Coronary artery (tissue), 2 donors: ENCODE measurements at regions not wholly inside any gene's neighbourhood (a gene's known extent, or its start where the extent isn't known, plus 50 kb on each side); places are given as distances from the start of the nearest gene placed in this dataset.
"Not testable (repeated sequence)": the region's sequence is repeated elsewhere in the genome, so short reads cannot be mapped to it uniquely, and the experiment has no call there.

Source experiments
- DNase-seq: peaks from one replicate; pipeline ENCODE4 v3.0.0-alpha.2; 2017; ENCODE audit warnings: low spot score
- H3K27ac ChIP-seq, 2 donors: fragments of 200-600 bp; sonication (generic); one replicate each; pipeline ENCODE4 v1.5.1; 2016 to 2019
- H3K4me3 ChIP-seq: fragments of 200-600 bp; sonication (generic); 2 replicates; pipeline ENCODE4 v1.5.1; 2016; ENCODE audit warnings: mild to moderate bottlenecking, moderate library complexity
- CTCF ChIP-seq: fragments of 200-600 bp; sonication (generic); IDR thresholded peaks from one replicate; pipeline ENCODE4 v1.5.1; 2019; ENCODE audit warnings: antibody characterized with exemption

GRCh38 chr11:16536513-16536912 is 180.2 kb upstream of the SOX6 start:
- no peak for DNase-seq
- no peak overlapping the region for H3K4me3 ChIP-seq
- no peak overlapping the region for H3K27ac ChIP-seq
- no peak for TF ChIP-seq CTCF

- DNase-seq, result no peak
- Histone ChIP-seq H3K4me3 (no peak overlapping the region), H3K27ac (peak overlapping the region; percentile 37 to 41)
- TF ChIP-seq CTCF, result no peak
Observed at GRCh38 chr11:16528639-16529038, 172.3 kb upstream of the SOX6 start.

- no peak overlapping the region for H3K27ac ChIP-seq
- no peak overlapping the region for H3K4me3 ChIP-seq
- no peak for DNase-seq
- TF ChIP-seq CTCF, result no peak
Observed at GRCh38 chr11:16527525-16528246, 171.3 kb upstream of the SOX6 start.

- no peak for DNase-seq
- TF ChIP-seq CTCF, result no peak
- Histone ChIP-seq H3K27ac (no peak overlapping the region), H3K4me3 (no peak overlapping the region)
Observed at GRCh38 chr11:16526947-16527346, 170.6 kb upstream of the SOX6 start.

GRCh38 chr11:16520713-16521112 is 164.4 kb upstream of the SOX6 start:
- not testable (repeated sequence) for DNase-seq, H3K27ac ChIP-seq, H3K4me3 ChIP-seq

GRCh38 chr11:16512899-16513241 is 156.5 kb upstream of the SOX6 start:
- DNase-seq, result no peak
- Histone ChIP-seq H3K4me3 (no peak overlapping the region), H3K27ac (peak overlapping the region in 1 of 2 donors; percentile 35)
- no peak for TF ChIP-seq CTCF

GRCh38 chr11:16512198-16512898 is 156.0 kb upstream of the SOX6 start:
- no peak for TF ChIP-seq CTCF
- H3K27ac ChIP-seq, result peak overlapping the region; percentile 40 to 62
- no peak overlapping the region for H3K4me3 ChIP-seq
- DNase-seq, result no peak
